CD4-positive, alpha-beta T cell treated with Interleukin-1 beta for 1 hour (primary cell): ENCODE measurements at regions not wholly inside any gene's neighbourhood (a gene's known extent, or its start where the extent isn't known, plus 50 kb on each side); places are given as distances from the start of the nearest gene placed in this dataset.

ENCODE experiments used
- DNase-seq, 2 donors: peaks; one replicate each; pipeline ENCODE4 v3.0.0-alpha.2; 2020 to 2022

- DNase-seq, result peak in 1 of 2 donors; percentile 41
These were observed 69.3 kb downstream of the CEBPB start for GRCh38 chr20:50259705-50260478.

- DNase-seq, result peak in 1 of 2 donors; percentile 58
These were observed 70.0 kb downstream of the CEBPB start for GRCh38 chr20:50260479-50261221.

GRCh38 chr20:50261471-50262212 is 71.0 kb downstream of the CEBPB start:
- no peak for DNase-seq

- no peak for DNase-seq
These were observed 73.2 kb downstream of the CEBPB start for GRCh38 chr20:50263831-50264230.

- DNase-seq, result no peak
These were observed 74.0 kb downstream of the CEBPB start for GRCh38 chr20:50264534-50265145.

- no peak for DNase-seq
These were observed 74.8 kb downstream of the CEBPB start for GRCh38 chr20:50265245-50265946.

- no peak for DNase-seq
These were observed 75.8 kb downstream of the CEBPB start for GRCh38 chr20:50266293-50267040.

GRCh38 chr20:50267041-50267865 is 76.6 kb downstream of the CEBPB start:
- no peak for DNase-seq

- no peak for DNase-seq
These were observed 77.2 kb downstream of the CEBPB start for GRCh38 chr20:50267866-50268219.

GRCh38 chr20:50269091-50270033 is 78.7 kb downstream of the CEBPB start:
- DNase-seq, result no peak

- DNase-seq, result no peak
These were observed 79.4 kb downstream of the CEBPB start for GRCh38 chr20:50270034-50270395.

- DNase-seq, result peak in 1 of 2 donors; percentile 70
These were observed 79.9 kb downstream of the CEBPB start for GRCh38 chr20:50270569-50270968.

- DNase-seq, result no peak
These were observed 80.5 kb downstream of the CEBPB start for GRCh38 chr20:50271176-50271575.

- no peak for DNase-seq
These were observed 81.0 kb downstream of the CEBPB start for GRCh38 chr20:50271612-50272011.

- peak in 1 of 2 donors; percentile 65 for DNase-seq
These were observed 81.5 kb downstream of the CEBPB start for GRCh38 chr20:50272030-50272723.

GRCh38 chr20:50272724-50273446 is 82.3 kb downstream of the CEBPB start:
- DNase-seq, result no peak

GRCh38 chr20:50273601-50274491 is 83.2 kb downstream of the CEBPB start:
- DNase-seq, result peak in 1 of 2 donors; percentile 43
